Liver (tissue), 7 donors: ENCODE measurements at regions not wholly inside any gene's neighbourhood (a gene's known extent, or its start where the extent isn't known, plus 50 kb on each side); places are given as distances from the start of the nearest gene placed in this dataset.

Experiments
- DNase-seq: peaks from one replicate; pipeline ENCODE4 v3.0.0-alpha.2; 2017; ENCODE audit warnings: low spot score
- H3K27ac ChIP-seq, 2 donors: one replicate each; pipeline ENCODE4 v1.7.0; 2013; ENCODE audit warnings: inconsistent platforms in 2 of 2, low read length in 2 of 2, control low read depth in 1 of 2, low read depth in 1 of 2, mild to moderate bottlenecking in 1 of 2
- H3K27me3 ChIP-seq, 4 donors: one replicate each; pipeline versions ENCODE4 v1.6.1 to v1.7.0; 2013; ENCODE audit warnings: low read length in 3 of 4, inconsistent platforms in 1 of 4, mild to moderate bottlenecking in 1 of 4, moderate library complexity in 1 of 4; ENCODE audit not compliant: control insufficient read depth in 4 of 4, insufficient read depth in 4 of 4
- H3K36me3 ChIP-seq, 4 donors: one replicate each; pipeline versions ENCODE4 v1.6.1 to v1.7.0; 2013; ENCODE audit warnings: low read length in 3 of 4, mild to moderate bottlenecking in 3 of 4, low read depth in 1 of 4, moderate library complexity in 1 of 4; ENCODE audit not compliant: control insufficient read depth in 4 of 4, insufficient read depth in 3 of 4
- H3K4me1 ChIP-seq, 4 donors: one replicate each; pipeline versions ENCODE4 v1.6.1 to v1.7.0; 2013; ENCODE audit warnings: low read length in 3 of 4, mild to moderate bottlenecking in 3 of 4, moderate library complexity in 1 of 4; ENCODE audit not compliant: control insufficient read depth in 4 of 4, insufficient read depth in 4 of 4
- H3K4me3 ChIP-seq, 3 donors: one replicate each; pipeline versions ENCODE4 v1.6.1 to v1.7.0; 2013; ENCODE audit warnings: low read length in 3 of 3, control low read depth in 1 of 3, low read depth in 1 of 3, mild to moderate bottlenecking in 1 of 3
- H3K9ac ChIP-seq, 2 donors: one replicate each; pipeline ENCODE4 v1.7.0; 2013; ENCODE audit warnings: low read length in 2 of 2, mild to moderate bottlenecking in 2 of 2, moderate library complexity in 2 of 2, control low read depth in 1 of 2, low read depth in 1 of 2
- H3K9me3 ChIP-seq, 4 donors: one replicate each; pipeline versions ENCODE4 v1.6.1 to v1.7.0; 2013; ENCODE audit warnings: low read length in 3 of 4; ENCODE audit not compliant: control insufficient read depth in 4 of 4
- FOXA1 ChIP-seq: IDR thresholded peaks from 2 replicates; pipeline ENCODE4 v1.6.1; 2016; ENCODE audit warnings: antibody characterized with exemption
- FOXA2 ChIP-seq: IDR thresholded peaks from 2 replicates; pipeline ENCODE4 v1.6.1; 2016; ENCODE audit warnings: antibody characterized with exemption
- GABPA ChIP-seq, 2 donors: IDR thresholded peaks in 1 of 2; conservative IDR thresholded peaks in 1 of 2; 2 replicates each; pipeline ENCODE4 v1.6.1; 2016; ENCODE audit warnings: antibody characterized with exemption in 2 of 2, mild to moderate bottlenecking in 1 of 2, moderate library complexity in 1 of 2
- HNF4A ChIP-seq, 2 donors: conservative IDR thresholded peaks; 2 replicates each; pipeline ENCODE4 v1.6.1; 2016; ENCODE audit warnings: antibody characterized with exemption in 2 of 2, mild to moderate bottlenecking in 2 of 2
- HNF4G ChIP-seq: IDR thresholded peaks from 2 replicates; pipeline ENCODE4 v1.6.1; 2016; ENCODE audit warnings: antibody characterized with exemption
- JUND ChIP-seq, 2 donors: IDR thresholded peaks; 2 replicates each; pipeline ENCODE4 v1.6.1; 2016; ENCODE audit warnings: antibody characterized with exemption in 2 of 2
- NR2F2 ChIP-seq: IDR thresholded peaks from 2 replicates; pipeline ENCODE4 v1.6.1; 2016; ENCODE audit warnings: antibody characterized with exemption
- RXRA ChIP-seq, 2 donors: IDR thresholded peaks; 2 replicates each; pipeline ENCODE4 v1.6.1; 2017 to 2018; ENCODE audit warnings: antibody characterized with exemption in 2 of 2, mild to moderate bottlenecking in 1 of 2
- SP1 ChIP-seq: IDR thresholded peaks from 2 replicates; pipeline ENCODE4 v1.6.1; 2018; ENCODE audit warnings: antibody characterized with exemption, mild to moderate bottlenecking
- TAF1 ChIP-seq: conservative IDR thresholded peaks from 2 replicates; pipeline ENCODE4 v1.6.1; 2016; ENCODE audit warnings: antibody characterized with exemption, mild to moderate bottlenecking
- YY1 ChIP-seq: IDR thresholded peaks from 2 replicates; pipeline ENCODE4 v1.6.1; 2016; ENCODE audit warnings: antibody characterized with exemption, mild to moderate bottlenecking
- ZBTB33 ChIP-seq: IDR thresholded peaks from 2 replicates; pipeline ENCODE4 v1.6.1; 2016; ENCODE audit warnings: antibody characterized with exemption
- WGBS: extraction: QIAGEN DNeasy Blood & Tissue Kit; methylation state at CpG from one replicate; pipeline ENCODE4 v1.1.7; 2013; 5-methylcytosine and 5-hydroxymethylcytosine counted together
- TF ChIP-seq, protein P1 (sequence below): IDR thresholded peaks from 2 replicates; pipeline ENCODE4 v1.6.1; 2016; ENCODE audit warnings: antibody characterized with exemption
- TF ChIP-seq, protein P2 (sequence below): IDR thresholded peaks from 2 replicates; pipeline ENCODE4 v1.6.1; 2016; ENCODE audit warnings: antibody characterized with exemption
- TF ChIP-seq, protein P3 (sequence below): IDR thresholded peaks from 2 replicates; pipeline ENCODE4 v1.6.1; 2016; ENCODE audit warnings: antibody characterized with exemption, mild to moderate bottlenecking
- donor health status: healthy.
- donor health status: healthy.
- donor health status: healthy.
- donor health status: healthy.

DNA sequence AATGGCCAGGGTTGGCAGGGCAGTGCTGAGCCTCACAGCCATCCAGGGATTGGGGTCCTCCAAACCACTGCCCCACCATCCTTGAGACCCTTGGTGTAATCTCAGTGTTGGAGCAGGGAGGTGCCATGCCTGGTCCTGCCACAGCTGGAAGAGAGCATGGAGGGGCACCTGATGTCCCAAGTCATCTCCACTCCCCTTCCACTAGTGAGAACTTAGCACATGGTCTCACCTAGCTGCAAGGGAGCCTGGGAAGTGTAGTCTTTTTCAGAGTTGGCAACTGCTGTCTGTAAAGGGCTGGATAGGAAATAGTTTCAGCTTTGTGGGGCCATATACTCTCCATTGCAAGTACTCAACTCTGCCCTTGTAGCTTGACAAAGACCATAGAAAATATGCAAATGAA is 238.7 kb downstream of the RPS24 start:
- Histone ChIP-seq H3K4me1 (no peaks in the 10 kb centered on the region), H3K4me3 (no peak overlapping the region), H3K27ac (no peak overlapping the region), H3K36me3 (no peaks in the 10 kb centered on the region), H3K27me3 (no peaks in the 10 kb centered on the region), H3K9me3 (peaks cover 0 to 3% (median 0%) of the 10 kb centered on the region in 4 donors), H3K9ac (no peak overlapping the region)
- DNase-seq, result no peak
- TF ChIP-seq GABPA (IDR thresholded peaks at IDR 0.05 in 1 of 2, conservative IDR thresholded peaks at IDR 0.05 in 1 of 2) (no peak), FOXA2 (no peak), FOXA1 (no peak), RXRA (IDR thresholded peaks at IDR 0.05) (no peak), HNF4A (conservative IDR thresholded peaks at IDR 0.05) (no peak), TAF1 (no peak), NR2F2 (no peak), JUND (IDR thresholded peaks at IDR 0.05) (no peak)
- TF ChIP-seq, protein P1, sequence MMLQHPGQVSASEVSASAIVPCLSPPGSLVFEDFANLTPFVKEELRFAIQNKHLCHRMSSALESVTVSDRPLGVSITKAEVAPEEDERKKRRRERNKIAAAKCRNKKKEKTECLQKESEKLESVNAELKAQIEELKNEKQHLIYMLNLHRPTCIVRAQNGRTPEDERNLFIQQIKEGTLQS, result no peak
- TF ChIP-seq, protein P2, sequence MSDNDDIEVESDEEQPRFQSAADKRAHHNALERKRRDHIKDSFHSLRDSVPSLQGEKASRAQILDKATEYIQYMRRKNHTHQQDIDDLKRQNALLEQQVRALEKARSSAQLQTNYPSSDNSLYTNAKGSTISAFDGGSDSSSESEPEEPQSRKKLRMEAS, result no peak

GRCh38 chr10:78274491-78274890 is 240.8 kb downstream of the RPS24 start:
- H3K9ac ChIP-seq, result no peak overlapping the region
- DNase-seq, result no peak
- H3K27ac ChIP-seq, result no peak overlapping the region
- no peaks in the 10 kb centered on the region for H3K27me3 ChIP-seq
- TF ChIP-seq HNF4A (conservative IDR thresholded peaks at IDR 0.05), result no peak
- TF ChIP-seq JUND (IDR thresholded peaks at IDR 0.05), result no peak
- TF ChIP-seq, protein P2, result no peak
- TF ChIP-seq YY1, result no peak
- no peak for TF ChIP-seq GABPA (IDR thresholded peaks at IDR 0.05 in 1 of 2, conservative IDR thresholded peaks at IDR 0.05 in 1 of 2)
- TF ChIP-seq, protein P3, sequence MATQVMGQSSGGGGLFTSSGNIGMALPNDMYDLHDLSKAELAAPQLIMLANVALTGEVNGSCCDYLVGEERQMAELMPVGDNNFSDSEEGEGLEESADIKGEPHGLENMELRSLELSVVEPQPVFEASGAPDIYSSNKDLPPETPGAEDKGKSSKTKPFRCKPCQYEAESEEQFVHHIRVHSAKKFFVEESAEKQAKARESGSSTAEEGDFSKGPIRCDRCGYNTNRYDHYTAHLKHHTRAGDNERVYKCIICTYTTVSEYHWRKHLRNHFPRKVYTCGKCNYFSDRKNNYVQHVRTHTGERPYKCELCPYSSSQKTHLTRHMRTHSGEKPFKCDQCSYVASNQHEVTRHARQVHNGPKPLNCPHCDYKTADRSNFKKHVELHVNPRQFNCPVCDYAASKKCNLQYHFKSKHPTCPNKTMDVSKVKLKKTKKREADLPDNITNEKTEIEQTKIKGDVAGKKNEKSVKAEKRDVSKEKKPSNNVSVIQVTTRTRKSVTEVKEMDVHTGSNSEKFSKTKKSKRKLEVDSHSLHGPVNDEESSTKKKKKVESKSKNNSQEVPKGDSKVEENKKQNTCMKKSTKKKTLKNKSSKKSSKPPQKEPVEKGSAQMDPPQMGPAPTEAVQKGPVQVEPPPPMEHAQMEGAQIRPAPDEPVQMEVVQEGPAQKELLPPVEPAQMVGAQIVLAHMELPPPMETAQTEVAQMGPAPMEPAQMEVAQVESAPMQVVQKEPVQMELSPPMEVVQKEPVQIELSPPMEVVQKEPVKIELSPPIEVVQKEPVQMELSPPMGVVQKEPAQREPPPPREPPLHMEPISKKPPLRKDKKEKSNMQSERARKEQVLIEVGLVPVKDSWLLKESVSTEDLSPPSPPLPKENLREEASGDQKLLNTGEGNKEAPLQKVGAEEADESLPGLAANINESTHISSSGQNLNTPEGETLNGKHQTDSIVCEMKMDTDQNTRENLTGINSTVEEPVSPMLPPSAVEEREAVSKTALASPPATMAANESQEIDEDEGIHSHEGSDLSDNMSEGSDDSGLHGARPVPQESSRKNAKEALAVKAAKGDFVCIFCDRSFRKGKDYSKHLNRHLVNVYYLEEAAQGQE, result no peak
- no peak for TF ChIP-seq RXRA (IDR thresholded peaks at IDR 0.05)
- TF ChIP-seq HNF4G, result no peak
- no peak for TF ChIP-seq ZBTB33
- no peak for TF ChIP-seq FOXA1
- TF ChIP-seq SP1, result no peak
- no peak for TF ChIP-seq TAF1
- TF ChIP-seq, protein P1, result no peak
- H3K4me1 ChIP-seq, result no peaks in the 10 kb centered on the region
- no peaks in the 10 kb centered on the region for H3K36me3 ChIP-seq
- 59% methylated on average over 4 of the region's 4 CpGs for WGBS
- H3K4me3 ChIP-seq, result no peak overlapping the region
- H3K9me3 ChIP-seq, result peaks cover 0 to 3% (median 0%) of the 10 kb centered on the region in 4 donors
